GM12878 (cell line): ENCODE measurements at regions not wholly inside any gene's neighbourhood (a gene's known extent, or its start where the extent isn't known, plus 50 kb on each side); places are given as distances from the start of the nearest gene placed in this dataset.

Experiments
- ATAC-seq: fragments of 200-7000 bp; cut with Tn5 transposase; 3 replicates; pipeline ENCODE4 v1.9.1; 2020; ENCODE audit warnings: mild to moderate bottlenecking, moderate library complexity
- BruUV-seq: library from RNA; stranded (reverse); fragments of 400-500 nt; replicated peaks from 2 replicates; lab custom pipeline; 2021; lab: Mats Ljungman, UMichigan
- CTCF ChIA-PET: fragments of 300-600 bp; sonication (Branson Sonifier 250); formaldehyde crosslinking; extraction: SDS; loops from one replicate; lab custom pipeline; 2021; ENCODE audit warnings: inconsistent platforms; lab: Yijun Ruan, JAX
- POLR2A ChIA-PET: fragments of 350-600 bp; formaldehyde crosslinking; extraction: SDS; loops from one replicate; lab custom pipeline; 2021; ENCODE audit warnings: inconsistent platforms; lab: Charles Lee
- RAD21 ChIA-PET: fragments of 300-600 bp; sonication (Branson Sonifier 250); formaldehyde crosslinking; loops from one replicate; lab custom pipeline; 2023; ENCODE audit warnings: antibody characterized with exemption; ENCODE audit not compliant: unreplicated experiment; lab: Charles Lee
- SMC1A ChIA-PET: fragments of 300-600 bp; sonication (Branson Sonifier 250); formaldehyde crosslinking; loops from one replicate; lab custom pipeline; 2023; ENCODE audit not compliant: unreplicated experiment, uncharacterized antibody; lab: Charles Lee
- DNase-seq: peaks from one replicate; pipeline ENCODE4 v3.0.0-alpha.2; 2011; ENCODE audit warnings: low read depth, low spot score
- FAIRE-seq: peaks from 3 replicates; lab custom pipeline; 2011; peaks lifted over from hg19 to GRCh38; lab: Jason Lieb, UNC
- H2AFZ ChIP-seq: 2 replicates; pipeline ENCODE4 v1.6.0; 2011; ENCODE audit warnings: low read depth, low read length, control low read depth; ENCODE audit not compliant: control insufficient read depth
- H3K27ac ChIP-seq: 2 replicates; pipeline ENCODE4 v1.5.1; 2011; ENCODE audit warnings: control low read depth; ENCODE audit not compliant: control insufficient read depth, insufficient read depth
- H3K27me3 ChIP-seq, 2 experiments: replicated peaks in 1 of 2; 2 replicates each; pipeline versions ENCODE4 v1.6.0 to v1.6.1; 2011; ENCODE audit warnings: low read length in 1 of 2; ENCODE audit not compliant: control insufficient read depth in 2 of 2, insufficient read depth in 2 of 2
- H3K36me3 ChIP-seq, 2 experiments: 2 replicates each; pipeline ENCODE4 v1.5.1; 2011; ENCODE audit warnings: low read length in 1 of 2; ENCODE audit not compliant: control insufficient read depth in 2 of 2, insufficient read depth in 2 of 2
- H3K4me1 ChIP-seq: 2 replicates; pipeline ENCODE4 v1.6.1; 2011; ENCODE audit warnings: mild to moderate bottlenecking, low read length, moderate library complexity, mixed read lengths; ENCODE audit not compliant: control insufficient read depth, insufficient read depth
- H3K4me2 ChIP-seq: 2 replicates; pipeline ENCODE4 v1.6.0; 2011; ENCODE audit warnings: control low read depth; ENCODE audit not compliant: control insufficient read depth, insufficient read depth
- H3K4me3 ChIP-seq: fragments of 200-600 bp; sonication (generic); 2 replicates; pipeline ENCODE4 v1.5.1; 2016
- H3K79me2 ChIP-seq: 2 replicates; pipeline ENCODE4 v1.6.0; 2011; ENCODE audit warnings: low read length; ENCODE audit not compliant: control insufficient read depth, insufficient read depth
- H3K9ac ChIP-seq: 2 replicates; pipeline ENCODE4 v1.8.0; 2011; ENCODE audit warnings: low read length, control low read depth, mixed read lengths; ENCODE audit not compliant: control insufficient read depth, insufficient read depth
- H3K9me3 ChIP-seq: replicated peaks from 3 replicates; pipeline ENCODE4 v1.5.1; 2011; ENCODE audit warnings: mild to moderate bottlenecking, low read length; ENCODE audit not compliant: control insufficient read depth, insufficient read depth
- H4K20me1 ChIP-seq: 2 replicates; pipeline ENCODE4 v1.6.0; 2011; ENCODE audit not compliant: control insufficient read depth, insufficient read depth
- BCL3 ChIP-seq: IDR thresholded peaks from 2 replicates; pipeline ENCODE4 v1.6.1; 2011; ENCODE audit warnings: borderline replicate concordance, low read depth, mild to moderate bottlenecking, moderate library complexity, low read length; ENCODE audit not compliant: insufficient read depth, poor library complexity, severe bottlenecking
- CBX3 ChIP-seq: fragments of 200-600 bp; sonication (generic); IDR thresholded peaks from 2 replicates; pipeline ENCODE4 v1.6.1; 2016; ENCODE audit warnings: low read depth, borderline replicate concordance
- CHD2 ChIP-seq: IDR thresholded peaks from 2 replicates; pipeline ENCODE4 v1.6.1; 2011; ENCODE audit warnings: low read depth, low read length, improper control_type of control experiment, borderline replicate concordance
- E4F1 ChIP-seq: fragments of 450-650 bp; IDR thresholded peaks from 2 replicates; pipeline ENCODE4 v1.6.1; 2018; ENCODE audit warnings: borderline replicate concordance, mild to moderate bottlenecking; ENCODE audit not compliant: partially characterized antibody
- ELK1 ChIP-seq: IDR thresholded peaks from 2 replicates; pipeline ENCODE4 v1.6.1; 2012; ENCODE audit warnings: low read depth, low read length, improper control_type of control experiment
- HDGF ChIP-seq: fragments of 450-650 bp; IDR thresholded peaks from 2 replicates; pipeline ENCODE4 v1.6.1; 2016; ENCODE audit warnings: antibody characterized with exemption
- NBN ChIP-seq: fragments of 450-650 bp; IDR thresholded peaks from 2 replicates; pipeline ENCODE4 v1.6.1; 2016
- NFIC ChIP-seq: IDR thresholded peaks from 2 replicates; pipeline ENCODE4 v1.6.1; 2012; ENCODE audit warnings: low read depth, mild to moderate bottlenecking, inconsistent platforms, low read length, moderate library complexity
- NFYB ChIP-seq: IDR thresholded peaks from 2 replicates; pipeline ENCODE4 v1.6.1; 2011; ENCODE audit warnings: low read depth, mild to moderate bottlenecking, low read length, improper control_type of control experiment, moderate library complexity; ENCODE audit not compliant: insufficient read depth
- NRF1 ChIP-seq: conservative IDR thresholded peaks from 2 replicates; pipeline ENCODE4 v1.6.1; 2011; ENCODE audit warnings: mild to moderate bottlenecking, low read depth, low read length, improper control_type of control experiment
- PML ChIP-seq: IDR thresholded peaks from 2 replicates; pipeline ENCODE4 v1.6.1; 2012; ENCODE audit warnings: low read length, inconsistent platforms
- RCOR1 ChIP-seq: conservative IDR thresholded peaks from 2 replicates; pipeline ENCODE4 v1.6.1; 2012; ENCODE audit warnings: low read depth, low read length, improper control_type of control experiment
- YBX1 ChIP-seq: fragments of 450-650 bp; IDR thresholded peaks from 2 replicates; pipeline ENCODE4 v1.6.1; 2016; ENCODE audit warnings: antibody characterized with exemption
- WGBS: methylation state at CpG from one replicate; pipeline ENCODE4 v1.1.6; 2016; ENCODE audit warnings: low lambda C conversion rate; ENCODE audit not compliant: insufficient replicate concordance, insufficient coverage; ENCODE audit errors: missing lambda C conversion rate; 5-methylcytosine and 5-hydroxymethylcytosine counted together
- in situ Hi-C: fragments of 300-500 bp; cut with MboI; formaldehyde crosslinking; loops from 9 replicates; pipeline ENCODE4 v1.14.3; 2018; ENCODE audit warnings: mixed read lengths
- intact Hi-C: fragments of 100-400 bp; cut with micrococcal nuclease; formaldehyde crosslinking; loops from one replicate; pipeline ENCODE4 v1.14.2; 2022; ENCODE audit not compliant: unreplicated experiment

GRCh38 chr6:10248378-10248843 lies 166.5 kb downstream of the TFAP2A start:
- in situ Hi-C loops = no loop called here
- H3K36me3 ChIP-seq = no peaks in the 10 kb centered on the region
- no peaks in the 10 kb centered on the region for H3K79me2 ChIP-seq
- no peak for FAIRE-seq
- H3K9me3 ChIP-seq = no peaks in the 10 kb centered on the region
- H3K9ac ChIP-seq = no peak overlapping the region
- BruUV-seq = no TSS peak
- TF ChIP-seq YBX1 (no peak), BCL3 (no peak), NBN (no peak)
- TF ChIP-seq, all 136 proteins: peak for 0
- Histone ChIP-seq H3K4me1 (no peaks in the 10 kb centered on the region), H3K27ac (no peak overlapping the region), H3K4me3 (no peak overlapping the region), H4K20me1 (no peaks in the 10 kb centered on the region), H2AFZ (no peak overlapping the region), H3K27me3 (no peaks in the 10 kb centered on the region), H3K4me2 (no peak overlapping the region)
- WGBS = 42% methylated on average over 7 of the region's 7 CpGs
- no peak for DNase-seq
- ChIA-PET POLR2A (no interaction called here), CTCF (interaction anchor here (0.6 kb wide), 1 partner anchor 181 kb away, joined by 3 read pairs; no protein-coding TSS in a partner anchor), RAD21 (no interaction called here), SMC1A (no interaction called here)
- ATAC-seq = 0 out of 3 replicates have a peak, but pooled peaks have one; percentile 26
- intact Hi-C loops = no loop called here

GRCh38 chr6:10237298-10238038 lies 177.4 kb downstream of the TFAP2A start:
- in situ Hi-C loops (no loop called here), intact Hi-C loops (no loop called here)
- WGBS = 35% methylated on average over 10 of the region's 10 CpGs
- POLR2A ChIA-PET = no interaction called here
- RAD21 ChIA-PET = no interaction called here
- SMC1A ChIA-PET = no interaction called here
- H3K9ac ChIP-seq = no peak overlapping the region
- H3K36me3 ChIP-seq = no peaks in the 10 kb centered on the region
- H3K4me3 ChIP-seq = no peak overlapping the region
- H3K27me3 ChIP-seq = peaks cover 0 to 1% of the 10 kb centered on the region in 2 experiments; a peak in 2 of 4 replicates
- no TSS peak for BruUV-seq
- H3K9me3 ChIP-seq = no peaks in the 10 kb centered on the region
- H3K4me2 ChIP-seq = no peak overlapping the region
- no peaks in the 10 kb centered on the region for H4K20me1 ChIP-seq
- H3K79me2 ChIP-seq = no peaks in the 10 kb centered on the region
- no peaks in the 10 kb centered on the region for H3K4me1 ChIP-seq
- ATAC-seq = no peak
- CTCF ChIA-PET = no interaction called here
- no peak overlapping the region for H3K27ac ChIP-seq
- FAIRE-seq = no peak
- H2AFZ ChIP-seq = no peak overlapping the region
- DNase-seq = no peak
- TF ChIP-seq CBX3 = no peak
- TF ChIP-seq CHD2 = no peak
- no peak for TF ChIP-seq ELK1
- no peak for TF ChIP-seq RCOR1
- no peak for TF ChIP-seq NRF1
- no peak for TF ChIP-seq PML
- TF ChIP-seq HDGF = no peak
- TF ChIP-seq E4F1 = no peak
- no peak for TF ChIP-seq NFIC
- TF ChIP-seq NFYB = no peak
